IPS DF 4.7 (cell line): ENCODE measurements at regions not wholly inside any gene's neighbourhood (a gene's known extent, or its start where the extent isn't known, plus 50 kb on each side); places are given as distances from the start of the nearest gene placed in this dataset.

ENCODE experiments used
- DNase-seq: peaks from one replicate; pipeline ENCODE4 v3.0.0-alpha.2; 2013; ENCODE audit warnings: low spot score; ENCODE audit errors: extremely low read depth

- DNase-seq, result no peak
Observed at GRCh38 chr1:57674801-57675200, 250.9 kb upstream of the DAB1 start.

- DNase-seq, result no peak
Observed at GRCh38 chr1:57672346-57673140, 248.7 kb upstream of the DAB1 start.

GRCh38 chr1:57671750-57672149, 247.9 kb upstream of the DAB1 start:
- no peak for DNase-seq

GRCh38 chr1:57659804-57660203, 235.9 kb upstream of the DAB1 start:
- DNase-seq, result no peak

- no peak for DNase-seq
Observed at GRCh38 chr1:57655161-57655560, 231.3 kb upstream of the DAB1 start.

- no peak for DNase-seq
Observed at GRCh38 chr1:57644667-57645066, 220.8 kb upstream of the DAB1 start.

- DNase-seq, result no peak
Observed at GRCh38 chr1:57638239-57638638, 214.4 kb upstream of the DAB1 start.

- no peak for DNase-seq
Observed at GRCh38 chr1:57637155-57637554, 213.3 kb upstream of the DAB1 start.

GRCh38 chr1:57633881-57634280, 210.0 kb upstream of the DAB1 start:
- no peak for DNase-seq

- no peak for DNase-seq
Observed at GRCh38 chr1:57633056-57633455, 209.2 kb upstream of the DAB1 start.

- DNase-seq, result no peak
Observed at GRCh38 chr1:57632401-57632800, 208.5 kb upstream of the DAB1 start.

GRCh38 chr1:57627612-57628011, 203.8 kb upstream of the DAB1 start:
- DNase-seq, result no peak

- DNase-seq, result no peak
Observed at GRCh38 chr1:57623791-57624538, 200.1 kb upstream of the DAB1 start.

- DNase-seq, result no peak
Observed at GRCh38 chr1:57623039-57623790, 199.4 kb upstream of the DAB1 start.

- no peak for DNase-seq
Observed at GRCh38 chr1:57621776-57622175, 197.9 kb upstream of the DAB1 start.

- DNase-seq, result no peak
Observed at GRCh38 chr1:57620605-57621004, 196.7 kb upstream of the DAB1 start.

GRCh38 chr1:57616921-57617320, 193.1 kb upstream of the DAB1 start:
- DNase-seq, result no peak

- DNase-seq, result no peak
Observed at GRCh38 chr1:57615956-57616355, 192.1 kb upstream of the DAB1 start.

GRCh38 chr1:57612833-57613232, 189.0 kb upstream of the DAB1 start:
- DNase-seq, result no peak

- no peak for DNase-seq
Observed at GRCh38 chr1:57605933-57606332, 182.1 kb upstream of the DAB1 start.

- no peak for DNase-seq
Observed at GRCh38 chr1:57603696-57604095, 179.8 kb upstream of the DAB1 start.

- peak; percentile 82 for DNase-seq
Observed at GRCh38 chr1:57600424-57600823, 176.6 kb upstream of the DAB1 start.
